Left lung (tissue), 4 donors: ENCODE measurements at regions not wholly inside any gene's neighbourhood (a gene's known extent, or its start where the extent isn't known, plus 50 kb on each side); places are given as distances from the start of the nearest gene placed in this dataset.

Source experiments
- ATAC-seq: fragments of 200-7000 bp; cut with Tn5 transposase; one replicate; pipeline ENCODE4 v1.9.1; 2020; ENCODE audit warnings: moderate library complexity
- DNase-seq, 4 donors: peaks; one replicate each; pipeline ENCODE4 v3.0.0-alpha.2; 2013 to 2020
- H3K27ac ChIP-seq, 2 donors: fragments of 200-600 bp; sonication (generic) in 1 of 2; one replicate each; pipeline versions ENCODE4 v1.5.0 to v1.8.0; 2020 to 2021
- H3K27me3 ChIP-seq, 2 donors: fragments of 200-600 bp; sonication (generic) in 1 of 2; one replicate each; pipeline versions ENCODE4 v1.5.0 to v1.8.0; 2020 to 2021
- H3K36me3 ChIP-seq, 2 donors: fragments of 200-600 bp; sonication (generic) in 1 of 2; one replicate each; pipeline versions ENCODE4 v1.5.0 to v1.8.0; 2020 to 2021
- H3K4me1 ChIP-seq, 2 donors: fragments of 200-600 bp; one replicate each; pipeline ENCODE4 v1.8.0; 2021
- H3K4me3 ChIP-seq, 2 donors: fragments of 200-600 bp; sonication (generic) in 1 of 2; one replicate each; pipeline versions ENCODE4 v1.5.0 to v1.8.0; 2020 to 2021; ENCODE audit warnings: mild to moderate bottlenecking in 1 of 2
- H3K9me3 ChIP-seq, 2 donors: fragments of 200-600 bp; sonication (generic) in 1 of 2; one replicate each; pipeline versions ENCODE4 v1.5.0 to v1.8.0; 2020 to 2021
- CTCF ChIP-seq, 2 donors: fragments of 200-600 bp; sonication (generic) in 1 of 2; IDR thresholded peaks; one replicate each; pipeline versions ENCODE4 v1.5.0 to v1.8.0; 2021; ENCODE audit warnings: antibody characterized with exemption in 2 of 2
- intact Hi-C, 2 donors: fragments of 100-400 bp; cut with DNase I; formaldehyde crosslinking; loops; one replicate each; pipeline versions ENCODE4 v1.11.2 to v1.14.2; 2022
- donor health status: DM: no; HTN: yes; CAD: no.
- donor health status: DM: no; HTN: no; CAD: no.

GRCh38 chr4:85399270-85399669 lies 75.7 kb upstream of the ARHGAP24 start:
- Histone ChIP-seq H3K4me1 (no peaks in the 10 kb centered on the region), H3K27ac (no peak overlapping the region), H3K36me3 (no peaks in the 10 kb centered on the region), H3K4me3 (no peak overlapping the region), H3K9me3 (no peaks in the 10 kb centered on the region), H3K27me3 (no peaks in the 10 kb centered on the region)
- intact Hi-C loops, result no loop called here
- no peak for ATAC-seq
- TF ChIP-seq CTCF (IDR thresholded peaks at IDR 0.05), result no peak
- no peak for DNase-seq

- Histone ChIP-seq H3K4me1 (no peaks in the 10 kb centered on the region), H3K27me3 (no peaks in the 10 kb centered on the region), H3K36me3 (no peaks in the 10 kb centered on the region), H3K4me3 (no peak overlapping the region), H3K27ac (no peak overlapping the region), H3K9me3 (no peaks in the 10 kb centered on the region)
- intact Hi-C loops, result no loop called here
- ATAC-seq (peak; percentile 44), DNase-seq (no peak)
- TF ChIP-seq CTCF (IDR thresholded peaks at IDR 0.05), result no peak
These were observed 72.6 kb upstream of the ARHGAP24 start for GRCh38 chr4:85402371-85402770.

GRCh38 chr4:85406185-85406584 lies 68.8 kb upstream of the ARHGAP24 start:
- intact Hi-C loops, result no loop called here
- Histone ChIP-seq H3K27me3 (no peaks in the 10 kb centered on the region), H3K4me3 (no peak overlapping the region), H3K27ac (no peak overlapping the region), H3K36me3 (no peaks in the 10 kb centered on the region), H3K4me1 (no peaks in the 10 kb centered on the region), H3K9me3 (no peaks in the 10 kb centered on the region)
- no peak for ATAC-seq
- DNase-seq, result no peak
- no peak for TF ChIP-seq CTCF (IDR thresholded peaks at IDR 0.05)

DNA sequence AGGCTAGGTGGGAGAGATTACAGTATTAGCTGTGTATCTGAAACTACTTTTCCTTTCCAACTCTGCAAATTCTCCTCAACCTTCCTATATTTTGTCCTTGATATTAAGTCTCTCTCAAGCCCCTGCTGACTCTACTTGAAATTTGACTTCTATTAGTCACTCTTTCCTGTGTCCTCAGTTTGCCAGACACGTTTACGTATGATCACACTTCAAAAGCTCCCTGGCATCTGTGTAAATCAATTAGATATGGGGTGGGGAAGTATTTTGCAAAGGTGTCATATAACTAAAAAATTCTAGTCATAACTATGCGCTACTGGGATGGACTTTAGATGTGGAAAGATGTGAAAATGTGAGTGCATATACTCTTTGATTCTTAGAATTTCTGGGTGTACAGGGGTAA lies 67.4 kb upstream of the ARHGAP24 start:
- H3K4me1 ChIP-seq, result no peaks in the 10 kb centered on the region
- intact Hi-C loops, result no loop called here
- no peak for TF ChIP-seq CTCF (IDR thresholded peaks at IDR 0.05)
- ATAC-seq (no peak), DNase-seq (no peak)
- H3K4me3 ChIP-seq, result no peak overlapping the region
- no peaks in the 10 kb centered on the region for H3K27me3 ChIP-seq
- H3K36me3 ChIP-seq, result no peaks in the 10 kb centered on the region
- no peaks in the 10 kb centered on the region for H3K9me3 ChIP-seq
- H3K27ac ChIP-seq, result no peak overlapping the region

GRCh38 chr4:85408301-85408700 lies 66.6 kb upstream of the ARHGAP24 start:
- Histone ChIP-seq H3K36me3 (no peaks in the 10 kb centered on the region), H3K9me3 (no peaks in the 10 kb centered on the region), H3K4me3 (no peak overlapping the region), H3K4me1 (no peaks in the 10 kb centered on the region), H3K27me3 (no peaks in the 10 kb centered on the region), H3K27ac (no peak overlapping the region)
- TF ChIP-seq CTCF (IDR thresholded peaks at IDR 0.05), result no peak
- DNase-seq, result no peak
- ATAC-seq, result no peak
- intact Hi-C loops, result no loop called here
